Type B pancreatic cell (in vitro differentiated cells): ENCODE measurements at regions not wholly inside any gene's neighbourhood (a gene's known extent, or its start where the extent isn't known, plus 50 kb on each side); places are given as distances from the start of the nearest gene placed in this dataset.

Experiments used
- DNase-seq: peaks from one replicate; pipeline ENCODE4 v3.0.0; 2021; ENCODE audit warnings: mixed read lengths; ENCODE audit not compliant: unreplicated experiment; ENCODE audit errors: extremely low spot score
- H3K27ac Mint-ChIP-seq: 2 replicates; pipeline ENCODE4 v1.8.0; 2021; ENCODE audit warnings: mild to moderate bottlenecking, mixed read lengths
- H3K27me3 Mint-ChIP-seq: 2 replicates; pipeline ENCODE4 v1.8.0; 2021; ENCODE audit warnings: mixed read lengths
- H3K36me3 Mint-ChIP-seq: 2 replicates; pipeline ENCODE4 v1.8.0; 2021; ENCODE audit warnings: mixed read lengths
- H3K4me1 Mint-ChIP-seq: one replicate; pipeline ENCODE4 v1.8.0; 2021; ENCODE audit warnings: mixed read lengths; ENCODE audit not compliant: unreplicated experiment
- H3K4me3 Mint-ChIP-seq: 2 replicates; pipeline ENCODE4 v1.8.0; 2021; ENCODE audit warnings: mild to moderate bottlenecking, mixed read lengths
- H3K9me3 Mint-ChIP-seq: 2 replicates; pipeline ENCODE4 v1.8.0; 2021; ENCODE audit warnings: mixed read lengths
- TF ChIP-seq, protein P1 (sequence below): fragments of 200-600 bp; sonication (generic); conservative IDR thresholded peaks from 2 replicates; pipeline ENCODE4 v1.5.0; 2021; ENCODE audit warnings: antibody characterized with exemption, mild to moderate bottlenecking

- TF ChIP-seq, protein P1, sequence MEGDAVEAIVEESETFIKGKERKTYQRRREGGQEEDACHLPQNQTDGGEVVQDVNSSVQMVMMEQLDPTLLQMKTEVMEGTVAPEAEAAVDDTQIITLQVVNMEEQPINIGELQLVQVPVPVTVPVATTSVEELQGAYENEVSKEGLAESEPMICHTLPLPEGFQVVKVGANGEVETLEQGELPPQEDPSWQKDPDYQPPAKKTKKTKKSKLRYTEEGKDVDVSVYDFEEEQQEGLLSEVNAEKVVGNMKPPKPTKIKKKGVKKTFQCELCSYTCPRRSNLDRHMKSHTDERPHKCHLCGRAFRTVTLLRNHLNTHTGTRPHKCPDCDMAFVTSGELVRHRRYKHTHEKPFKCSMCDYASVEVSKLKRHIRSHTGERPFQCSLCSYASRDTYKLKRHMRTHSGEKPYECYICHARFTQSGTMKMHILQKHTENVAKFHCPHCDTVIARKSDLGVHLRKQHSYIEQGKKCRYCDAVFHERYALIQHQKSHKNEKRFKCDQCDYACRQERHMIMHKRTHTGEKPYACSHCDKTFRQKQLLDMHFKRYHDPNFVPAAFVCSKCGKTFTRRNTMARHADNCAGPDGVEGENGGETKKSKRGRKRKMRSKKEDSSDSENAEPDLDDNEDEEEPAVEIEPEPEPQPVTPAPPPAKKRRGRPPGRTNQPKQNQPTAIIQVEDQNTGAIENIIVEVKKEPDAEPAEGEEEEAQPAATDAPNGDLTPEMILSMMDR: no peak
- no peak overlapping the region for H3K27ac Mint-ChIP-seq
- no peaks in the 10 kb centered on the region for H3K9me3 Mint-ChIP-seq
- H3K27me3 Mint-ChIP-seq: no peaks in the 10 kb centered on the region
- DNase-seq: no peak
- H3K36me3 Mint-ChIP-seq: no peaks in the 10 kb centered on the region
- H3K4me3 Mint-ChIP-seq: no peak overlapping the region
- peaks cover 5% of the 10 kb centered on the region for H3K4me1 Mint-ChIP-seq
Observed at GRCh38 chr5:30042677-30043076, 1150.8 kb upstream of the CDH6 start.

GRCh38 chr5:30041831-30042385 lies 1151.6 kb upstream of the CDH6 start:
- Mint-ChIP-seq H3K27me3 (no peaks in the 10 kb centered on the region), H3K9me3 (no peaks in the 10 kb centered on the region), H3K27ac (no peak overlapping the region), H3K4me3 (no peak overlapping the region), H3K4me1 (peaks cover 5% of the 10 kb centered on the region), H3K36me3 (no peaks in the 10 kb centered on the region)
- TF ChIP-seq, protein P1: no peak
- no peak for DNase-seq

GRCh38 chr5:30041291-30041690 lies 1152.2 kb upstream of the CDH6 start:
- Mint-ChIP-seq H3K36me3 (no peaks in the 10 kb centered on the region), H3K4me3 (no peak overlapping the region), H3K27me3 (no peaks in the 10 kb centered on the region), H3K4me1 (peaks cover 5% of the 10 kb centered on the region), H3K27ac (no peak overlapping the region), H3K9me3 (no peaks in the 10 kb centered on the region)
- no peak for DNase-seq
- TF ChIP-seq, protein P1: no peak

GRCh38 chr5:30040488-30041118 lies 1152.9 kb upstream of the CDH6 start:
- no peak for DNase-seq
- no peaks in the 10 kb centered on the region for H3K27me3 Mint-ChIP-seq
- H3K36me3 Mint-ChIP-seq: no peaks in the 10 kb centered on the region
- H3K27ac Mint-ChIP-seq: no peak overlapping the region
- H3K4me3 Mint-ChIP-seq: no peak overlapping the region
- no peaks in the 10 kb centered on the region for H3K9me3 Mint-ChIP-seq
- H3K4me1 Mint-ChIP-seq: peaks cover 5% of the 10 kb centered on the region
- TF ChIP-seq, protein P1: peak; percentile 89

DNA sequence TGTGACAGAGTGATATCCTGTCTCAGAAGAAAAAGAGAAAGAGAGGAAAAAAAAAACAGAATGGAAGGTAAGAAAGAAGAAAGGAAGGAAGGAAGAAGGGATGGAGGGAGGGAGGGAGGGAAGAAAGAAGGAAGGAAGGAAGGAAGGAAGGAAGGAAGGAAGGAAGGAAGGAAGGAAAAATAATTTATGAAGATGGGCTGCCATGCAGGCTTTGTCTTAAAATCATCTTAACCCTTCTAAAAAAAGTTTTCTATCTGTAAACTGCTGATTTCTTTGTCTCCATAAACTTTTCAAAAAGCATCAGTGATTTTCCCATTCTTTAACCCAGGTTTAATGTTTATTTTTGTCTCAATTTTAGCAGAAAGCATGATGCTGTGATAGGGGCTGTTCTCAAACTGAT lies 1154.1 kb upstream of the CDH6 start:
- Mint-ChIP-seq H3K4me3 (no peak overlapping the region), H3K9me3 (no peaks in the 10 kb centered on the region), H3K36me3 (no peaks in the 10 kb centered on the region), H3K27me3 (peaks cover 2% of the 10 kb centered on the region), H3K27ac (no peak overlapping the region), H3K4me1 (peaks cover 5% of the 10 kb centered on the region)
- TF ChIP-seq, protein P1: no peak
- DNase-seq: no peak
